HCT116 (cell line): ENCODE measurements at regions not wholly inside any gene's neighbourhood (a gene's known extent, or its start where the extent isn't known, plus 50 kb on each side); places are given as distances from the start of the nearest gene placed in this dataset.

Source experiments
- ATAC-seq: fragments of 200-7000 bp; cut with Tn5 transposase; 2 replicates; pipeline ENCODE4 v1.9.1; 2020; ENCODE audit warnings: mild to moderate bottlenecking, moderate library complexity
- BruUV-seq: library from RNA; stranded (reverse); fragments of 400-500 nt; replicated peaks from 2 replicates; lab custom pipeline; 2021; lab: Mats Ljungman, UMichigan
- CTCF ChIA-PET: fragments of 300-600 bp; sonication (Branson Sonifier 250); formaldehyde crosslinking; loops from one replicate; lab custom pipeline; 2021; ENCODE audit warnings: antibody characterized with exemption; lab: Charles Lee
- POLR2A ChIA-PET: fragments of 300-600, 350-600 bp; sonication (Branson Sonifier 250); formaldehyde crosslinking; loops from one replicate; lab custom pipeline; 2021; ENCODE audit warnings: antibody characterized with exemption; lab: Charles Lee
- RAD21 ChIA-PET, 2 experiments: fragments of 300-600 bp; sonication (Branson Sonifier 250); formaldehyde crosslinking; loops; one replicate each; lab custom pipeline; 2023; ENCODE audit warnings: low total read pairs in 2 of 2; ENCODE audit not compliant: uncharacterized antibody in 2 of 2, unreplicated experiment in 2 of 2, low non-redundant PET in 1 of 2; lab: Charles Lee
- DNase-seq: peaks from one replicate; pipeline ENCODE4 v3.0.0-alpha.2; 2010; ENCODE audit warnings: low read depth, low spot score
- H2AFZ ChIP-seq: fragments of 200-600 bp; shearing (Covaris generic), sonication (generic); 2 replicates; pipeline ENCODE4 v1.6.1; 2017; ENCODE audit warnings: low read depth, mixed run types, mixed read lengths, antibody characterized with exemption, low read length; ENCODE audit not compliant: poor library complexity, severe bottlenecking
- H3K27ac ChIP-seq: 2 replicates; pipeline ENCODE4 v1.5.1; 2012; ENCODE audit warnings: low read depth, low read length
- H3K27me3 ChIP-seq: fragments of 200-600 bp; sonication (generic); 2 replicates; pipeline ENCODE4 v1.6.1; 2016; ENCODE audit warnings: mixed run types, low read length, mixed read lengths; ENCODE audit not compliant: insufficient read depth
- H3K36me3 ChIP-seq, 2 experiments: fragments of 200-500 bp in 1 of 2; fragments of 200-600 bp in 1 of 2; sonication (Bioruptor generic) in 1 of 2; sonication (generic) in 1 of 2; 2 replicates each; pipeline versions ENCODE4 v1.5.1 to v1.6.1; 2014 to 2016; ENCODE audit warnings: low read length in 2 of 2, inconsistent platforms in 1 of 2, mixed read lengths in 1 of 2, mixed run types in 1 of 2; ENCODE audit not compliant: insufficient read depth in 2 of 2, control insufficient read depth in 1 of 2
- H3K4me1 ChIP-seq, 2 experiments: fragments of 200-600 bp in 1 of 2; sonication (generic) in 1 of 2; 2 replicates each; pipeline versions ENCODE4 v1.5.1 to v1.6.1; 2012 to 2017; ENCODE audit warnings: low read length in 2 of 2, inconsistent platforms in 1 of 2, mild to moderate bottlenecking in 1 of 2, mixed read lengths in 1 of 2, mixed run types in 1 of 2, moderate library complexity in 1 of 2; ENCODE audit not compliant: insufficient read depth in 2 of 2, control insufficient read depth in 1 of 2
- H3K4me2 ChIP-seq: fragments of 200-600 bp; sonication (generic); 2 replicates; pipeline ENCODE4 v1.6.1; 2017; ENCODE audit warnings: mixed run types, low read length, mixed read lengths
- H3K4me3 ChIP-seq, 2 experiments: fragments of 200-600 bp in 1 of 2; sonication (generic) in 1 of 2; replicated peaks in 1 of 2; 2 replicates each; pipeline ENCODE4 v1.5.1; 2011 to 2016; ENCODE audit warnings: low read length in 2 of 2, control low read depth in 1 of 2, low read depth in 1 of 2, mild to moderate bottlenecking in 1 of 2, mixed read lengths in 1 of 2, mixed run types in 1 of 2
- H3K79me2 ChIP-seq: fragments of 200-600 bp; sonication (generic); 2 replicates; pipeline ENCODE4 v1.6.1; 2017; ENCODE audit warnings: mild to moderate bottlenecking, mixed run types, low read length, moderate library complexity, mixed read lengths; ENCODE audit not compliant: insufficient read depth
- H3K9ac ChIP-seq: fragments of 200-600 bp; sonication (generic); 2 replicates; pipeline ENCODE4 v1.6.1; 2016; ENCODE audit warnings: low read length, mixed read lengths
- H3K9me2 ChIP-seq: fragments of 200-600 bp; sonication (generic), shearing (Covaris generic); 2 replicates; pipeline ENCODE4 v1.6.1; 2017; ENCODE audit warnings: mixed run types, mild to moderate bottlenecking, moderate library complexity; ENCODE audit not compliant: insufficient read depth
- H3K9me3 ChIP-seq, 2 experiments: fragments of 200-500 bp in 1 of 2; fragments of 200-600 bp in 1 of 2; sonication (Bioruptor generic) in 1 of 2; sonication (generic) in 1 of 2; 2 replicates each; pipeline ENCODE4 v1.6.1; 2014 to 2017; ENCODE audit warnings: low read length in 2 of 2, mixed read lengths in 2 of 2, inconsistent platforms in 1 of 2, low read depth in 1 of 2, mild to moderate bottlenecking in 1 of 2, mixed run types in 1 of 2, moderate library complexity in 1 of 2; ENCODE audit not compliant: control insufficient read depth in 1 of 2, insufficient read depth in 1 of 2
- H4K20me1 ChIP-seq: fragments of 200-600 bp; sonication (generic), shearing (Covaris generic); 2 replicates; pipeline ENCODE4 v1.6.1; 2017; ENCODE audit warnings: mixed run types, mild to moderate bottlenecking, moderate library complexity; ENCODE audit not compliant: insufficient read depth
- ATF3 ChIP-seq: IDR thresholded peaks from 2 replicates; pipeline ENCODE4 v1.6.1; 2012
- EZH2phosphoT487 ChIP-seq: fragments of 200-600 bp; IDR thresholded peaks from 2 replicates; pipeline ENCODE4 v1.6.1; 2018; ENCODE audit warnings: antibody characterized with exemption, borderline replicate concordance
- MAX ChIP-seq: IDR thresholded peaks from 2 replicates; pipeline ENCODE4 v1.6.1; 2012
- RAD21 ChIP-seq: IDR thresholded peaks from 2 replicates; pipeline ENCODE4 v1.6.1; 2012; ENCODE audit warnings: low read depth, mild to moderate bottlenecking
- SP1 ChIP-seq: IDR thresholded peaks from 2 replicates; pipeline ENCODE4 v1.6.1; 2012; ENCODE audit warnings: low read depth
- TCF7L2 ChIP-seq: IDR thresholded peaks from 2 replicates; pipeline ENCODE4 v1.7.0; 2011; ENCODE audit warnings: borderline replicate concordance, inconsistent platforms; ENCODE audit not compliant: insufficient read depth, insufficient read length; ENCODE audit errors: extremely low read depth
- ZBTB33 ChIP-seq: IDR thresholded peaks from 2 replicates; pipeline ENCODE4 v1.6.1; 2011; ENCODE audit warnings: mild to moderate bottlenecking, low read length, moderate library complexity; ENCODE audit not compliant: insufficient replicate concordance; ENCODE audit errors: extremely low read depth
- intact Hi-C: fragments of 100-400 bp; cut with micrococcal nuclease; formaldehyde crosslinking; loops from 2 replicates; pipeline ENCODE4 v1.10.0; 2022
- TF ChIP-seq, protein P1 (sequence below), 3 experiments: fragments of 200-600 bp in 1 of 3; sonication (generic) in 1 of 3; IDR thresholded peaks in 2 of 3; conservative IDR thresholded peaks in 1 of 3; 2 replicates each; pipeline ENCODE4 v1.5.1; 2012 to 2017; ENCODE audit warnings: low read depth in 2 of 3, low read length in 2 of 3, antibody characterized with exemption in 1 of 3, borderline replicate concordance in 1 of 3, control low read depth in 1 of 3, mild to moderate bottlenecking in 1 of 3, mixed read lengths in 1 of 3, mixed run types in 1 of 3, moderate library complexity in 1 of 3; ENCODE audit not compliant: insufficient read depth in 1 of 3

- H3K79me2 ChIP-seq: no peaks in the 10 kb centered on the region
- TF ChIP-seq SP1: no peak
- no peak for TF ChIP-seq ATF3
- ChIA-PET CTCF (no interaction called here), RAD21 (no interaction called here), POLR2A (no interaction called here)
- intact Hi-C loops: no loop called here
- no peak overlapping the region for H3K4me2 ChIP-seq
- DNase-seq (no peak), ATAC-seq (no peak)
- no peak overlapping the region for H3K27ac ChIP-seq
- no peak overlapping the region for H3K9ac ChIP-seq
- no peaks in the 10 kb centered on the region for H4K20me1 ChIP-seq
- no peaks in the 10 kb centered on the region for H3K4me1 ChIP-seq
- no peaks in the 10 kb centered on the region for H3K9me3 ChIP-seq
- no peak overlapping the region for H3K4me3 ChIP-seq
- no peak overlapping the region for H2AFZ ChIP-seq
- no peaks in the 10 kb centered on the region for H3K36me3 ChIP-seq
- no peaks in the 10 kb centered on the region for H3K27me3 ChIP-seq
- BruUV-seq: no TSS peak
- no peaks in the 10 kb centered on the region for H3K9me2 ChIP-seq
These were observed 296.4 kb upstream of the MAGI2 start for GRCh38 chr7:79749856-79750255.

DNA sequence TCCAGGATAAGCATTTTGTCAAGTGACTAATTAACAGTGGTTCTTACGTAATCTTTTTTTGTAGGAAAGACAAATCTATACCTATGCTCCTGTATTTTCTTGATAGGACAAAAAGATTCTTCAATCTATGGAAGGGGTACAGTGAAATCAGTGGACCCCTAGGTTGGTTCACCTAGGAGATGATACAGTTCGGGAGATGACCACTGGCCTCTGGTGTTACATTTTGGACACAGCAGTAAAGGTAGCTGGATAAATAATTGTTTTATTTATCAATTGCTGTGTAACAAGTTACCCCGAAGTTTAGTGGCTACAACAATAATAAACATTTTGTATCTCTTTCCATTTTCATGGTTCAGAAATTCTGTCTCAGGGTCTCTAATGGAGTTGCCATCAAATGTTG, 288.2 kb upstream of the MAGI2 start:
- intact Hi-C loops: loop anchor here (1.0 to 5.0 kb wide), 3 partner anchors 443 to 1154 kb away; no protein-coding TSS in a partner anchor
- no peaks in the 10 kb centered on the region for H3K9me2 ChIP-seq
- no peaks in the 10 kb centered on the region for H3K27me3 ChIP-seq
- POLR2A ChIA-PET: no interaction called here
- no peak overlapping the region for H3K27ac ChIP-seq
- H2AFZ ChIP-seq: no peak overlapping the region
- DNase-seq (no peak), ATAC-seq (peak; percentile 74)
- no peaks in the 10 kb centered on the region for H4K20me1 ChIP-seq
- BruUV-seq: no TSS peak
- no peaks in the 10 kb centered on the region for H3K79me2 ChIP-seq
- no peak overlapping the region for H3K4me3 ChIP-seq
- H3K4me1 ChIP-seq: no peaks in the 10 kb centered on the region
- no peak overlapping the region for H3K9ac ChIP-seq
- TF ChIP-seq, protein P1, sequence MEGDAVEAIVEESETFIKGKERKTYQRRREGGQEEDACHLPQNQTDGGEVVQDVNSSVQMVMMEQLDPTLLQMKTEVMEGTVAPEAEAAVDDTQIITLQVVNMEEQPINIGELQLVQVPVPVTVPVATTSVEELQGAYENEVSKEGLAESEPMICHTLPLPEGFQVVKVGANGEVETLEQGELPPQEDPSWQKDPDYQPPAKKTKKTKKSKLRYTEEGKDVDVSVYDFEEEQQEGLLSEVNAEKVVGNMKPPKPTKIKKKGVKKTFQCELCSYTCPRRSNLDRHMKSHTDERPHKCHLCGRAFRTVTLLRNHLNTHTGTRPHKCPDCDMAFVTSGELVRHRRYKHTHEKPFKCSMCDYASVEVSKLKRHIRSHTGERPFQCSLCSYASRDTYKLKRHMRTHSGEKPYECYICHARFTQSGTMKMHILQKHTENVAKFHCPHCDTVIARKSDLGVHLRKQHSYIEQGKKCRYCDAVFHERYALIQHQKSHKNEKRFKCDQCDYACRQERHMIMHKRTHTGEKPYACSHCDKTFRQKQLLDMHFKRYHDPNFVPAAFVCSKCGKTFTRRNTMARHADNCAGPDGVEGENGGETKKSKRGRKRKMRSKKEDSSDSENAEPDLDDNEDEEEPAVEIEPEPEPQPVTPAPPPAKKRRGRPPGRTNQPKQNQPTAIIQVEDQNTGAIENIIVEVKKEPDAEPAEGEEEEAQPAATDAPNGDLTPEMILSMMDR (IDR thresholded peaks at IDR 0.05 in 2 of 3, conservative IDR thresholded peaks at IDR 0.05 in 1 of 3; ENCODE audit: borderline replicate concordance in 1 of 3, insufficient read depth in 1 of 3, low read depth in 2 of 3, low read length in 2 of 3): peak; percentile 33 to 60 (median 41); a peak in 5 of 6 replicates
- no peak for TF ChIP-seq SP1
- no peak for TF ChIP-seq TCF7L2
- TF ChIP-seq RAD21: peak; percentile 70
- TF ChIP-seq ZBTB33: no peak
- no peak for TF ChIP-seq EZH2phosphoT487
- no peak for TF ChIP-seq MAX
- H3K36me3 ChIP-seq: no peaks in the 10 kb centered on the region
- no peaks in the 10 kb centered on the region for H3K9me3 ChIP-seq
- CTCF ChIA-PET: interaction anchor here (0.5 to 2.5 kb wide), 8 partner anchors 15 to 461 kb away, joined by 3 to 45 read pairs (median 4); no protein-coding TSS in a partner anchor
- H3K4me2 ChIP-seq: no peak overlapping the region
- RAD21 ChIA-PET: interaction anchor here (1.0 to 1.9 kb wide), 3 partner anchors 443 to 445 kb away, joined by 3 to 7 read pairs (median 5); no protein-coding TSS in a partner anchor
